ENCODE measurements at regions not wholly inside any gene's neighbourhood (a gene's known extent, or its start where the extent isn't known, plus 50 kb on each side); places are given as distances from the start of the nearest gene placed in this dataset.

GRCh38 chr11:131231317-131231940, 139.0 kb upstream of the NTM start:
- Histone ChIP-seq H3K27me3 (ENCODE audit: low read length) (no peaks in the 10 kb centered on the region), H4K20me1 (ENCODE audit: low read depth, low read length) (no peaks in the 10 kb centered on the region), H3K36me3 (ENCODE audit: low read length) (no peaks in the 10 kb centered on the region), H3K9me2 (replicated peaks; ENCODE audit: insufficient read depth, low read length) (no peaks in the 10 kb centered on the region), H3K27ac (ENCODE audit: low read depth, low read length) (no peak overlapping the region), H3K4me3 (ENCODE audit: insufficient read depth, low read length, poor library complexity, severe bottlenecking) (no peak overlapping the region), H3K9ac (ENCODE audit: low read length) (no peak overlapping the region), H2AFZ (ENCODE audit: low read depth, low read length, severe bottlenecking) (no peak overlapping the region), H3K79me2 (ENCODE audit: insufficient read depth, low read length) (no peaks in the 10 kb centered on the region), H3K9me3 (ENCODE audit: insufficient read depth, low read length) (no peaks in the 10 kb centered on the region), H3K4me2 (ENCODE audit: low read depth, low read length, poor library complexity, severe bottlenecking) (no peak overlapping the region), H3F3A (ENCODE audit: insufficient read depth) (no peaks in the 10 kb centered on the region)
- TF ChIP-seq EZH2phosphoT487 (conservative IDR thresholded peaks at IDR 0.05; ENCODE audit: low read length) (no peak), CTCF (IDR thresholded peaks at IDR 0.05; ENCODE audit: insufficient read depth, low read length, poor library complexity, severe bottlenecking) (no peak)

- Histone ChIP-seq H3K4me3 (ENCODE audit: insufficient read depth, low read length, poor library complexity, severe bottlenecking) (no peak overlapping the region), H3K9ac (ENCODE audit: low read length) (no peak overlapping the region), H3K36me3 (ENCODE audit: low read length) (no peaks in the 10 kb centered on the region), H3K4me2 (ENCODE audit: low read depth, low read length, poor library complexity, severe bottlenecking) (no peak overlapping the region), H4K20me1 (ENCODE audit: low read depth, low read length) (no peaks in the 10 kb centered on the region), H3K9me2 (replicated peaks; ENCODE audit: insufficient read depth, low read length) (no peaks in the 10 kb centered on the region), H2AFZ (ENCODE audit: low read depth, low read length, severe bottlenecking) (no peak overlapping the region), H3K27me3 (ENCODE audit: low read length) (no peaks in the 10 kb centered on the region), H3F3A (ENCODE audit: insufficient read depth) (no peaks in the 10 kb centered on the region), H3K27ac (ENCODE audit: low read depth, low read length) (no peak overlapping the region), H3K9me3 (ENCODE audit: insufficient read depth, low read length) (no peaks in the 10 kb centered on the region), H3K79me2 (ENCODE audit: insufficient read depth, low read length) (no peaks in the 10 kb centered on the region)
- no peak for TF ChIP-seq CTCF (IDR thresholded peaks at IDR 0.05; ENCODE audit: insufficient read depth, low read length, poor library complexity, severe bottlenecking)
- no peak for TF ChIP-seq EZH2phosphoT487 (conservative IDR thresholded peaks at IDR 0.05; ENCODE audit: low read length)
Measured at GRCh38 chr11:131232261-131232660, 138.2 kb upstream of the NTM start.

DNA sequence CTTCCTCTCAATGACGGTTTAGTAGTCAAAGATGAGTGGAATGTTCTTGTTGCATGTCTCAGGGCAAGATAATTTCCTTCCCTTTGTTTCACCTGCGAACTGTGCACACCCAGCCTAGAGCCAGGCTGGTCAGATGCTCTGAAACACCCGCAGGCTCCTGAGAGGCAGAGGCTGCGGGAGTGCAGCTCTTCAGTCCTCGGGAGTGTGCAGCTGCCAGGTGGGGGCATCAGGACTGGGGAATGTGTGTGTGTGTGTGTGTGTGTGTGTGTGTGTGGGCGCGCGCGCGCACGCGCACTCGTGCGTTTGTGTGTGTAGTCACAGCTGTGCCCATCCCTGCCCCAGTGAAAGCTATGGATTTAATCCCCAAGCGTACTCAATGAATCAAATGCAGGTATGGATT, 136.2 kb upstream of the NTM start:
- H3K9me2 ChIP-seq (replicated peaks; ENCODE audit: insufficient read depth, low read length): no peaks in the 10 kb centered on the region

More for the DNA sequence above, 136.2 kb upstream of the NTM start:
- no peak overlapping the region for H3K4me3 ChIP-seq (ENCODE audit: insufficient read depth, low read length, poor library complexity, severe bottlenecking)
- no peak overlapping the region for H2AFZ ChIP-seq (ENCODE audit: low read depth, low read length, severe bottlenecking)
- H3K9me3 ChIP-seq (ENCODE audit: insufficient read depth, low read length): no peaks in the 10 kb centered on the region
- no peak overlapping the region for H3K9ac ChIP-seq (ENCODE audit: low read length)
- no peak overlapping the region for H3K27ac ChIP-seq (ENCODE audit: low read depth, low read length)
- H3K36me3 ChIP-seq (ENCODE audit: low read length): no peaks in the 10 kb centered on the region
- no peak overlapping the region for H3K4me2 ChIP-seq (ENCODE audit: low read depth, low read length, poor library complexity, severe bottlenecking)
- H3K79me2 ChIP-seq (ENCODE audit: insufficient read depth, low read length): no peaks in the 10 kb centered on the region
- TF ChIP-seq CTCF (IDR thresholded peaks at IDR 0.05; ENCODE audit: insufficient read depth, low read length, poor library complexity, severe bottlenecking) (no peak), EZH2phosphoT487 (conservative IDR thresholded peaks at IDR 0.05; ENCODE audit: low read length) (no peak)
- H4K20me1 ChIP-seq (ENCODE audit: low read depth, low read length): no peaks in the 10 kb centered on the region
- H3F3A ChIP-seq (ENCODE audit: insufficient read depth): no peaks in the 10 kb centered on the region
- no peaks in the 10 kb centered on the region for H3K27me3 ChIP-seq (ENCODE audit: low read length)

All from SU-DHL-6 (cell line).